ENCODE measurements at regions not wholly inside any gene's neighbourhood (a gene's known extent, or its start where the extent isn't known, plus 50 kb on each side); places are given as distances from the start of the nearest gene placed in this dataset.

GRCh38 chr7:12066521-12066920 lies 144.6 kb upstream of the TMEM106B start:
- no peaks in the 10 kb centered on the region for H3K4me1 ChIP-seq (ENCODE audit: control insufficient read depth, insufficient read depth, low read length, poor library complexity, severe bottlenecking)
- no peak overlapping the region for H3K27ac ChIP-seq (ENCODE audit: low read depth, low read length, severe bottlenecking)
- H3K9me3 ChIP-seq (ENCODE audit: control insufficient read depth, low read length) = no peaks in the 10 kb centered on the region
- H3K4me3 ChIP-seq (ENCODE audit: extremely low read depth, insufficient read depth, low read length, poor library complexity, severe bottlenecking) = no peak overlapping the region
- whole genome bisulfite sequencing, 2 experiments (ENCODE audit: insufficient coverage in 2 of 2) = 67 to 71% methylated on average over 1 to 2 of the region's 2 CpGs
- no peaks in the 10 kb centered on the region for H3K36me3 ChIP-seq (ENCODE audit: control insufficient read depth, insufficient read depth, low read length)

- WGBS, 2 experiments (ENCODE audit: insufficient coverage in 2 of 2) = 78 to 87% methylated on average over 9 to 11 of the region's 13 CpGs
- no peak overlapping the region for H3K4me3 ChIP-seq (ENCODE audit: extremely low read depth, insufficient read depth, low read length, poor library complexity, severe bottlenecking)
- H3K4me1 ChIP-seq (ENCODE audit: control insufficient read depth, insufficient read depth, low read length, poor library complexity, severe bottlenecking) = no peaks in the 10 kb centered on the region
- no peaks in the 10 kb centered on the region for H3K9me3 ChIP-seq (ENCODE audit: control insufficient read depth, low read length)
- no peak overlapping the region for H3K27ac ChIP-seq (ENCODE audit: low read depth, low read length, severe bottlenecking)
- H3K36me3 ChIP-seq (ENCODE audit: control insufficient read depth, insufficient read depth, low read length) = no peaks in the 10 kb centered on the region
These were observed 143.8 kb upstream of the TMEM106B start for GRCh38 chr7:12067156-12067831.

GRCh38 chr7:12069757-12070156 lies 141.3 kb upstream of the TMEM106B start:
- no peak overlapping the region for H3K4me3 ChIP-seq (ENCODE audit: extremely low read depth, insufficient read depth, low read length, poor library complexity, severe bottlenecking)

GRCh38 chr7:12074889-12075288 lies 136.2 kb upstream of the TMEM106B start:
- no peak overlapping the region for H3K27ac ChIP-seq (ENCODE audit: low read depth, low read length, severe bottlenecking)
- WGBS, 2 experiments (ENCODE audit: insufficient coverage in 2 of 2) = 80% methylated on average over 1 of the region's 1 CpG; no CpG with 5 or more reads in 1 of the 2 experiments
- no peaks in the 10 kb centered on the region for H3K36me3 ChIP-seq (ENCODE audit: control insufficient read depth, insufficient read depth, low read length)

More at GRCh38 chr7:12069757-12070156, 141.3 kb upstream of the TMEM106B start:
- no peaks in the 10 kb centered on the region for H3K9me3 ChIP-seq (ENCODE audit: control insufficient read depth, low read length)
- no CpG with 5 or more reads among the region's 1 CpG for WGBS, 2 experiments (ENCODE audit: insufficient coverage in 2 of 2)
- H3K4me1 ChIP-seq (ENCODE audit: control insufficient read depth, insufficient read depth, low read length, poor library complexity, severe bottlenecking) = no peaks in the 10 kb centered on the region
- H3K27ac ChIP-seq (ENCODE audit: low read depth, low read length, severe bottlenecking) = no peak overlapping the region
- H3K36me3 ChIP-seq (ENCODE audit: control insufficient read depth, insufficient read depth, low read length) = no peaks in the 10 kb centered on the region

GRCh38 chr7:12080006-12080405 lies 131.1 kb upstream of the TMEM106B start:
- Histone ChIP-seq H3K9me3 (ENCODE audit: control insufficient read depth, low read length) (peaks cover 5% of the 10 kb centered on the region), H3K4me1 (ENCODE audit: control insufficient read depth, insufficient read depth, low read length, poor library complexity, severe bottlenecking) (no peaks in the 10 kb centered on the region), H3K27ac (ENCODE audit: low read depth, low read length, severe bottlenecking) (no peak overlapping the region), H3K36me3 (ENCODE audit: control insufficient read depth, insufficient read depth, low read length) (no peaks in the 10 kb centered on the region), H3K4me3 (ENCODE audit: extremely low read depth, insufficient read depth, low read length, poor library complexity, severe bottlenecking) (no peak overlapping the region)
- WGBS, 2 experiments (ENCODE audit: insufficient coverage in 2 of 2) = no CpG with 5 or more reads among the region's 3 CpGs

More at GRCh38 chr7:12074889-12075288, 136.2 kb upstream of the TMEM106B start:
- Histone ChIP-seq H3K4me1 (ENCODE audit: control insufficient read depth, insufficient read depth, low read length, poor library complexity, severe bottlenecking) (no peaks in the 10 kb centered on the region), H3K4me3 (ENCODE audit: extremely low read depth, insufficient read depth, low read length, poor library complexity, severe bottlenecking) (no peak overlapping the region), H3K9me3 (ENCODE audit: control insufficient read depth, low read length) (peaks cover 5% of the 10 kb centered on the region)

GRCh38 chr7:12085516-12085915 lies 125.6 kb upstream of the TMEM106B start:
- no peaks in the 10 kb centered on the region for H3K4me1 ChIP-seq (ENCODE audit: control insufficient read depth, insufficient read depth, low read length, poor library complexity, severe bottlenecking)
- H3K4me3 ChIP-seq (ENCODE audit: extremely low read depth, insufficient read depth, low read length, poor library complexity, severe bottlenecking) = no peak overlapping the region
- WGBS, 2 experiments (ENCODE audit: insufficient coverage in 2 of 2) = no CpG with 5 or more reads among the region's 1 CpG
- H3K27ac ChIP-seq (ENCODE audit: low read depth, low read length, severe bottlenecking) = no peak overlapping the region
- H3K36me3 ChIP-seq (ENCODE audit: control insufficient read depth, insufficient read depth, low read length) = no peaks in the 10 kb centered on the region
- no peaks in the 10 kb centered on the region for H3K9me3 ChIP-seq (ENCODE audit: control insufficient read depth, low read length)

- no peaks in the 10 kb centered on the region for H3K4me1 ChIP-seq (ENCODE audit: control insufficient read depth, insufficient read depth, low read length, poor library complexity, severe bottlenecking)
- no peak overlapping the region for H3K4me3 ChIP-seq (ENCODE audit: extremely low read depth, insufficient read depth, low read length, poor library complexity, severe bottlenecking)
- no peaks in the 10 kb centered on the region for H3K9me3 ChIP-seq (ENCODE audit: control insufficient read depth, low read length)
- H3K36me3 ChIP-seq (ENCODE audit: control insufficient read depth, insufficient read depth, low read length) = no peaks in the 10 kb centered on the region
- no peak overlapping the region for H3K27ac ChIP-seq (ENCODE audit: low read depth, low read length, severe bottlenecking)
- WGBS, 2 experiments (ENCODE audit: insufficient coverage in 2 of 2) = 90 to 94% methylated on average over 7 to 8 of the region's 9 CpGs
These were observed 120.9 kb upstream of the TMEM106B start for GRCh38 chr7:12089951-12090756.

- H3K4me1 ChIP-seq (ENCODE audit: control insufficient read depth, insufficient read depth, low read length, poor library complexity, severe bottlenecking) = no peaks in the 10 kb centered on the region
- no peak overlapping the region for H3K27ac ChIP-seq (ENCODE audit: low read depth, low read length, severe bottlenecking)
- no peak overlapping the region for H3K4me3 ChIP-seq (ENCODE audit: extremely low read depth, insufficient read depth, low read length, poor library complexity, severe bottlenecking)
- H3K36me3 ChIP-seq (ENCODE audit: control insufficient read depth, insufficient read depth, low read length) = no peaks in the 10 kb centered on the region
- WGBS, 2 experiments (ENCODE audit: insufficient coverage in 2 of 2) = 86 to 87% methylated on average over 5 of the region's 5 CpGs
- H3K9me3 ChIP-seq (ENCODE audit: control insufficient read depth, low read length) = no peaks in the 10 kb centered on the region
These were observed 120.3 kb upstream of the TMEM106B start for GRCh38 chr7:12090757-12091221.

- WGBS, 2 experiments (ENCODE audit: insufficient coverage in 2 of 2) = 70 to 79% methylated on average over 4 of the region's 4 CpGs
- Histone ChIP-seq H3K4me3 (ENCODE audit: extremely low read depth, insufficient read depth, low read length, poor library complexity, severe bottlenecking) (no peak overlapping the region), H3K27ac (ENCODE audit: low read depth, low read length, severe bottlenecking) (no peak overlapping the region), H3K4me1 (ENCODE audit: control insufficient read depth, insufficient read depth, low read length, poor library complexity, severe bottlenecking) (no peaks in the 10 kb centered on the region), H3K9me3 (ENCODE audit: control insufficient read depth, low read length) (no peaks in the 10 kb centered on the region), H3K36me3 (ENCODE audit: control insufficient read depth, insufficient read depth, low read length) (no peaks in the 10 kb centered on the region)
These were observed 119.9 kb upstream of the TMEM106B start for GRCh38 chr7:12091231-12091630.

- no peak overlapping the region for H3K4me3 ChIP-seq (ENCODE audit: extremely low read depth, insufficient read depth, low read length, poor library complexity, severe bottlenecking)
- WGBS, 2 experiments (ENCODE audit: insufficient coverage in 2 of 2) = 94 to 100% methylated on average over 3 to 4 of the region's 5 CpGs
These were observed 118.5 kb upstream of the TMEM106B start for GRCh38 chr7:12092499-12093130.

More at GRCh38 chr7:12092499-12093130, 118.5 kb upstream of the TMEM106B start:
- Histone ChIP-seq H3K36me3 (ENCODE audit: control insufficient read depth, insufficient read depth, low read length) (no peaks in the 10 kb centered on the region), H3K9me3 (ENCODE audit: control insufficient read depth, low read length) (no peaks in the 10 kb centered on the region), H3K27ac (ENCODE audit: low read depth, low read length, severe bottlenecking) (no peak overlapping the region), H3K4me1 (ENCODE audit: control insufficient read depth, insufficient read depth, low read length, poor library complexity, severe bottlenecking) (no peaks in the 10 kb centered on the region)

Measured in mesodermal cell (in vitro differentiated cells).